Stomach (tissue), 8 donors: ENCODE measurements at regions not wholly inside any gene's neighbourhood (a gene's known extent, or its start where the extent isn't known, plus 50 kb on each side); places are given as distances from the start of the nearest gene placed in this dataset.

Experiments
- DNase-seq, 2 donors: peaks; one replicate each; pipeline versions ENCODE4 v3.0.0 to v3.0.0-alpha.2; 2013 to 2019
- H3K27ac ChIP-seq, 5 donors: fragments of 200-600 bp in 4 of 5; sonication (generic) in 4 of 5; one replicate each; pipeline ENCODE4 v1.5.1; 2013 to 2019; ENCODE audit warnings: mild to moderate bottlenecking in 1 of 5, moderate library complexity in 1 of 5
- H3K27me3 ChIP-seq, 3 donors: fragments of 200-600 bp; sonication (generic); one replicate each; pipeline ENCODE4 v1.5.1; 2017 to 2019; ENCODE audit warnings: mixed run types in 1 of 3
- H3K36me3 ChIP-seq, 4 donors: fragments of 200-600 bp; sonication (generic); 1 replicate in 3 of 4; 2 replicates in 1 of 4; pipeline ENCODE4 v1.5.1; 2016 to 2019
- H3K4me1 ChIP-seq, 4 donors: fragments of 200-600 bp; sonication (generic); one replicate each; pipeline ENCODE4 v1.5.1; 2016 to 2019
- H3K4me3 ChIP-seq, 4 donors: fragments of 200-600 bp; sonication (generic) in 3 of 4; one replicate each; pipeline ENCODE4 v1.5.1; 2016 to 2019; ENCODE audit warnings: mild to moderate bottlenecking in 1 of 4
- H3K9me3 ChIP-seq, 4 donors: fragments of 200-600 bp; sonication (generic); one replicate each; pipeline ENCODE4 v1.5.1; 2016 to 2019
- EP300 ChIP-seq: sonication (generic); formaldehyde crosslinking; IDR thresholded peaks from one replicate; pipeline ENCODE4 v1.6.1; 2017; ENCODE audit warnings: antibody characterized with exemption
- POLR2A ChIP-seq, 4 donors: fragments of 450-650 bp; IDR thresholded peaks; one replicate each; pipeline ENCODE4 v1.6.1; 2016; ENCODE audit warnings: antibody characterized with exemption in 4 of 4, control low read depth in 2 of 4, mild to moderate bottlenecking in 1 of 4, moderate library complexity in 1 of 4
- POLR2AphosphoS5 ChIP-seq, 3 donors: sonication (generic); formaldehyde crosslinking; IDR thresholded peaks; one replicate each; pipeline ENCODE4 v1.6.1; 2016; ENCODE audit warnings: antibody characterized with exemption in 3 of 3
- WGBS, 5 donors: extraction: QIAGEN DNeasy Blood & Tissue Kit in 3 of 5; methylation state at CpG; one replicate each; pipeline versions ENCODE4 v1.1.5 to v1.1.7; 2013 to 2018; 5-methylcytosine and 5-hydroxymethylcytosine counted together
- intact Hi-C: fragments of 100-400 bp; cut with DNase I; formaldehyde crosslinking; loops from one replicate; pipeline ENCODE4 v1.15.1; 2023; ENCODE audit warnings: low total_unique reads
- TF ChIP-seq, protein P1 (sequence below), 7 experiments: fragments of 450-650 bp in 4 of 7; fragments of 200-600 bp in 3 of 7; sonication (generic) in 3 of 7; IDR thresholded peaks; one replicate each; pipeline ENCODE4 v1.5.1; 2016 to 2019; ENCODE audit warnings: antibody characterized with exemption in 7 of 7, control low read depth in 2 of 7, mild to moderate bottlenecking in 1 of 7
- donor health status: healthy with polysubstance abuse.
- donor health status: Bipolar disorder and iron deficiency.
- donor health status: healthy.

GRCh38 chr18:56038171-56039030 lies 450.4 kb upstream of the TCF4 start:
- Histone ChIP-seq H3K4me3 (no peak overlapping the region), H3K27me3 (no peaks in the 10 kb centered on the region), H3K36me3 (no peaks in the 10 kb centered on the region), H3K9me3 (peaks cover 0 to 1% (median 0%) of the 10 kb centered on the region in 4 donors), H3K27ac (no peak overlapping the region), H3K4me1 (no peaks in the 10 kb centered on the region)
- WGBS, 5 donors = 72 to 86% (median 76%) methylated on average over 8 of the region's 8 CpGs
- no peak for TF ChIP-seq EP300
- TF ChIP-seq POLR2A (IDR thresholded peaks at IDR 0.05) = no peak
- no peak for TF ChIP-seq POLR2AphosphoS5 (IDR thresholded peaks at IDR 0.05)
- TF ChIP-seq, protein P1, sequence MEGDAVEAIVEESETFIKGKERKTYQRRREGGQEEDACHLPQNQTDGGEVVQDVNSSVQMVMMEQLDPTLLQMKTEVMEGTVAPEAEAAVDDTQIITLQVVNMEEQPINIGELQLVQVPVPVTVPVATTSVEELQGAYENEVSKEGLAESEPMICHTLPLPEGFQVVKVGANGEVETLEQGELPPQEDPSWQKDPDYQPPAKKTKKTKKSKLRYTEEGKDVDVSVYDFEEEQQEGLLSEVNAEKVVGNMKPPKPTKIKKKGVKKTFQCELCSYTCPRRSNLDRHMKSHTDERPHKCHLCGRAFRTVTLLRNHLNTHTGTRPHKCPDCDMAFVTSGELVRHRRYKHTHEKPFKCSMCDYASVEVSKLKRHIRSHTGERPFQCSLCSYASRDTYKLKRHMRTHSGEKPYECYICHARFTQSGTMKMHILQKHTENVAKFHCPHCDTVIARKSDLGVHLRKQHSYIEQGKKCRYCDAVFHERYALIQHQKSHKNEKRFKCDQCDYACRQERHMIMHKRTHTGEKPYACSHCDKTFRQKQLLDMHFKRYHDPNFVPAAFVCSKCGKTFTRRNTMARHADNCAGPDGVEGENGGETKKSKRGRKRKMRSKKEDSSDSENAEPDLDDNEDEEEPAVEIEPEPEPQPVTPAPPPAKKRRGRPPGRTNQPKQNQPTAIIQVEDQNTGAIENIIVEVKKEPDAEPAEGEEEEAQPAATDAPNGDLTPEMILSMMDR (IDR thresholded peaks at IDR 0.05) = no peak
- DNase-seq = peak in 1 of 2 donors; percentile 9
- intact Hi-C loops = no loop called here

- 69 to 95% (median 93%) methylated on average over 2 of the region's 2 CpGs for WGBS, 5 donors
- no peaks in the 10 kb centered on the region for H3K4me1 ChIP-seq
- no peaks in the 10 kb centered on the region for H3K27me3 ChIP-seq
- TF ChIP-seq POLR2A (IDR thresholded peaks at IDR 0.05) = no peak
- no peak for TF ChIP-seq EP300
- H3K36me3 ChIP-seq = no peaks in the 10 kb centered on the region
- no peak overlapping the region for H3K27ac ChIP-seq
- peak in 1 of 2 donors; percentile 22 for DNase-seq
- H3K9me3 ChIP-seq = peaks cover 0 to 8% (median 4%) of the 10 kb centered on the region in 4 donors
- intact Hi-C loops = no loop called here
- H3K4me3 ChIP-seq = no peak overlapping the region
Observed at GRCh38 chr18:56036741-56037140, 448.7 kb upstream of the TCF4 start.

GRCh38 chr18:56035546-56035945 lies 447.6 kb upstream of the TCF4 start:
- no peaks in the 10 kb centered on the region for H3K4me1 ChIP-seq
- WGBS, 5 donors = 77 to 90% (median 86%) methylated on average over 3 of the region's 3 CpGs

GRCh38 chr18:56034949-56035348 lies 447.0 kb upstream of the TCF4 start:
- Histone ChIP-seq H3K4me1 (no peaks in the 10 kb centered on the region), H3K9me3 (peaks cover 0 to 8% (median 4%) of the 10 kb centered on the region in 4 donors), H3K4me3 (no peak overlapping the region), H3K36me3 (no peaks in the 10 kb centered on the region), H3K27ac (no peak overlapping the region), H3K27me3 (no peaks in the 10 kb centered on the region)
- intact Hi-C loops = no loop called here
- TF ChIP-seq POLR2AphosphoS5 (IDR thresholded peaks at IDR 0.05) (no peak), POLR2A (IDR thresholded peaks at IDR 0.05) (no peak), EP300 (no peak)
- TF ChIP-seq, protein P1 (IDR thresholded peaks at IDR 0.05) = no peak
- WGBS, 5 donors = 26 to 62% (median 49%) methylated on average over 2 of the region's 2 CpGs
- no peak for DNase-seq

More at GRCh38 chr18:56035546-56035945, 447.6 kb upstream of the TCF4 start:
- no peak overlapping the region for H3K4me3 ChIP-seq
- H3K36me3 ChIP-seq = no peaks in the 10 kb centered on the region
- no peak for DNase-seq
- H3K27ac ChIP-seq = no peak overlapping the region
- H3K9me3 ChIP-seq = peaks cover 0 to 8% (median 4%) of the 10 kb centered on the region in 4 donors
- no peak for TF ChIP-seq EP300
- no peak for TF ChIP-seq POLR2A (IDR thresholded peaks at IDR 0.05)
- TF ChIP-seq, protein P1 (IDR thresholded peaks at IDR 0.05) = no peak
- TF ChIP-seq POLR2AphosphoS5 (IDR thresholded peaks at IDR 0.05) = no peak
- H3K27me3 ChIP-seq = no peaks in the 10 kb centered on the region
- intact Hi-C loops = no loop called here

GRCh38 chr18:56030060-56030459 lies 442.1 kb upstream of the TCF4 start:
- no peak overlapping the region for H3K27ac ChIP-seq
- no peaks in the 10 kb centered on the region for H3K4me1 ChIP-seq
- peaks cover 0 to 8% (median 4%) of the 10 kb centered on the region in 4 donors for H3K9me3 ChIP-seq
- no peak for DNase-seq
- no peak overlapping the region for H3K4me3 ChIP-seq
- H3K27me3 ChIP-seq = no peaks in the 10 kb centered on the region
- 50 to 72% (median 60%) methylated on average over 3 of the region's 3 CpGs for WGBS, 5 donors
- no peaks in the 10 kb centered on the region for H3K36me3 ChIP-seq
- no peak for TF ChIP-seq POLR2A (IDR thresholded peaks at IDR 0.05)
- TF ChIP-seq EP300 = no peak
- intact Hi-C loops = no loop called here
